Panc1 (cell line): ENCODE measurements at regions not wholly inside any gene's neighbourhood (a gene's known extent, or its start where the extent isn't known, plus 50 kb on each side); places are given as distances from the start of the nearest gene placed in this dataset.

ENCODE experiments used
- ATAC-seq: fragments of 200-7000 bp; cut with Tn5 transposase; 2 replicates; pipeline ENCODE4 v1.9.1; 2020; ENCODE audit warnings: mild to moderate bottlenecking, moderate library complexity
- BruUV-seq: library from RNA; stranded (reverse); fragments of 400-500 nt; replicated peaks from 2 replicates; lab custom pipeline; 2021; lab: Mats Ljungman, UMichigan
- CTCF ChIA-PET: fragments of 300-600 bp; sonication (Branson Sonifier 250); formaldehyde crosslinking; loops from one replicate; lab custom pipeline; 2022; ENCODE audit warnings: antibody characterized with exemption; lab: Charles Lee
- POLR2A ChIA-PET: fragments of 300-600 bp; sonication (Branson Sonifier 250); formaldehyde crosslinking; loops from one replicate; lab custom pipeline; 2022; ENCODE audit warnings: antibody characterized with exemption; lab: Charles Lee
- DNase-seq: peaks from one replicate; pipeline ENCODE4 v3.0.0-alpha.2; 2010; ENCODE audit warnings: low read depth, low spot score
- H3K27ac ChIP-seq: 2 replicates; pipeline ENCODE4 v1.5.1; 2011; ENCODE audit warnings: mild to moderate bottlenecking, low read length, inconsistent platforms
- H3K27me3 ChIP-seq: fragments of 200-500 bp; sonication (Bioruptor generic); 2 replicates; pipeline ENCODE4 v1.6.0; 2014; ENCODE audit warnings: low read length, inconsistent platforms; ENCODE audit not compliant: control insufficient read depth, insufficient read depth
- H3K36me3 ChIP-seq: fragments of 200-500 bp; sonication (Bioruptor generic); 2 replicates; pipeline ENCODE4 v1.5.1; 2014; ENCODE audit warnings: inconsistent platforms, mild to moderate bottlenecking, low read length, moderate library complexity; ENCODE audit not compliant: control insufficient read depth, insufficient read depth
- H3K4me1 ChIP-seq: 2 replicates; pipeline ENCODE4 v1.5.1; 2011; ENCODE audit warnings: inconsistent platforms, mild to moderate bottlenecking, low read length, moderate library complexity; ENCODE audit not compliant: control insufficient read depth, insufficient read depth
- H3K4me3 ChIP-seq, 2 experiments: 2 replicates each; pipeline ENCODE4 v1.5.1; 2011 to 2012; ENCODE audit warnings: low read depth in 2 of 2, low read length in 2 of 2, mild to moderate bottlenecking in 2 of 2, inconsistent platforms in 1 of 2, moderate library complexity in 1 of 2
- H3K9me3 ChIP-seq: fragments of 200-500 bp; sonication (Bioruptor generic); 2 replicates; pipeline ENCODE4 v1.5.1; 2014; ENCODE audit warnings: low read depth, mild to moderate bottlenecking, inconsistent platforms, low read length, moderate library complexity; ENCODE audit not compliant: control insufficient read depth, insufficient read depth
- CTCF ChIP-seq: fragments of 450-650 bp; IDR thresholded peaks from 2 replicates; pipeline ENCODE4 v1.5.1; 2017; ENCODE audit warnings: mild to moderate bottlenecking
- POLR2AphosphoS5 ChIP-seq: IDR thresholded peaks from 2 replicates; pipeline ENCODE4 v1.6.1; 2012; ENCODE audit warnings: mild to moderate bottlenecking, low read depth, low read length, moderate library complexity
- REST ChIP-seq, 2 experiments: IDR thresholded peaks; 2 replicates each; pipeline ENCODE4 v1.6.1; 2011 to 2012; ENCODE audit warnings: low read depth in 2 of 2, control low read depth in 1 of 2, low read length in 1 of 2, mild to moderate bottlenecking in 1 of 2, moderate library complexity in 1 of 2; ENCODE audit not compliant: insufficient read depth in 1 of 2
- SIN3A ChIP-seq: IDR thresholded peaks from 2 replicates; pipeline ENCODE4 v1.6.1; 2012; ENCODE audit warnings: low read depth, mild to moderate bottlenecking, low read length, moderate library complexity, borderline replicate concordance; ENCODE audit not compliant: insufficient read depth
- TCF7L2 ChIP-seq: IDR thresholded peaks from 2 replicates; pipeline ENCODE4 v1.6.1; 2011; ENCODE audit warnings: mild to moderate bottlenecking, low read depth, low read length, inconsistent platforms
- in situ Hi-C: cut with HindIII; loops from 2 replicates; pipeline ENCODE4 v1.10.0; 2016; ENCODE audit warnings: low sequenced_read_pairs, low pct_unique_long_range_greater_than_20kb
- intact Hi-C: fragments of 100-400 bp; cut with micrococcal nuclease; formaldehyde crosslinking; loops from one replicate; pipeline ENCODE4 v1.10.0; 2022; ENCODE audit not compliant: unreplicated experiment

GRCh38 chr4:130703211-130703935 is 1607.4 kb downstream of the C4orf33 start:
- DNase-seq, result no peak
- intact Hi-C loops (no loop called here), in situ Hi-C loops (no loop called here)
- BruUV-seq, result no TSS peak
- Histone ChIP-seq H3K4me1 (no peaks in the 10 kb centered on the region), H3K36me3 (no peaks in the 10 kb centered on the region), H3K9me3 (no peaks in the 10 kb centered on the region), H3K4me3 (no peak overlapping the region), H3K27me3 (no peaks in the 10 kb centered on the region), H3K27ac (no peak overlapping the region)
- TF ChIP-seq SIN3A (no peak), TCF7L2 (no peak), REST (IDR thresholded peaks at IDR 0.05; ENCODE audit: insufficient read depth in 1 of 2, low read depth in 2 of 2, low read length in 1 of 2) (no peak), POLR2AphosphoS5 (no peak), CTCF (no peak)
- no peak for ATAC-seq
- POLR2A ChIA-PET, result no interaction called here
- CTCF ChIA-PET, result no interaction called here

GRCh38 chr4:130705023-130705422 is 1609.1 kb downstream of the C4orf33 start:
- DNase-seq (no peak), ATAC-seq (no peak)
- ChIA-PET POLR2A (no interaction called here), CTCF (no interaction called here)
- intact Hi-C loops (no loop called here), in situ Hi-C loops (no loop called here)
- no peak for TF ChIP-seq POLR2AphosphoS5
- no peaks in the 10 kb centered on the region for H3K27me3 ChIP-seq
- H3K36me3 ChIP-seq, result no peaks in the 10 kb centered on the region
- no peaks in the 10 kb centered on the region for H3K9me3 ChIP-seq
- no peaks in the 10 kb centered on the region for H3K4me1 ChIP-seq
- H3K4me3 ChIP-seq, result no peak overlapping the region
- no peak overlapping the region for H3K27ac ChIP-seq
- BruUV-seq, result no TSS peak

- ChIA-PET POLR2A (no interaction called here), CTCF (no interaction called here)
- no peak for DNase-seq
- no TSS peak for BruUV-seq
- H3K4me3 ChIP-seq, result no peak overlapping the region
- no peak overlapping the region for H3K27ac ChIP-seq
- TF ChIP-seq TCF7L2 (no peak), CTCF (no peak)
- ATAC-seq, result no peak
- H3K9me3 ChIP-seq, result no peaks in the 10 kb centered on the region
- no peaks in the 10 kb centered on the region for H3K27me3 ChIP-seq
- no peaks in the 10 kb centered on the region for H3K36me3 ChIP-seq
- in situ Hi-C loops (no loop called here), intact Hi-C loops (no loop called here)
- H3K4me1 ChIP-seq, result no peaks in the 10 kb centered on the region
These were observed 1616.1 kb downstream of the C4orf33 start for GRCh38 chr4:130712038-130712437.
